Right cardiac atrium (tissue), 5 donors: ENCODE measurements at regions not wholly inside any gene's neighbourhood (a gene's known extent, or its start where the extent isn't known, plus 50 kb on each side); places are given as distances from the start of the nearest gene placed in this dataset.

Source experiments
- ATAC-seq, 2 donors: fragments of 200-7000 bp; cut with Tn5 transposase; one replicate each; pipeline versions ENCODE4 v1.8.0 to v1.9.1; 2020; ENCODE audit warnings: moderate library complexity in 2 of 2, mild to moderate bottlenecking in 1 of 2
- DNase-seq, 3 donors: peaks; one replicate each; pipeline ENCODE4 v3.0.0-alpha.2; 2020
- H3K27ac ChIP-seq: one replicate; pipeline ENCODE4 v1.5.1; 2013; ENCODE audit warnings: mild to moderate bottlenecking, low read length, control low read depth, moderate library complexity
- H3K27me3 ChIP-seq: one replicate; pipeline ENCODE4 v1.6.1; 2013; ENCODE audit not compliant: control insufficient read depth, insufficient read depth
- H3K4me1 ChIP-seq: one replicate; pipeline ENCODE4 v1.6.1; 2013; ENCODE audit warnings: low read length; ENCODE audit not compliant: control insufficient read depth, insufficient read depth
- H3K4me3 ChIP-seq: one replicate; pipeline ENCODE4 v1.5.1; 2013; ENCODE audit warnings: low read length, control low read depth
- H3K9me3 ChIP-seq: one replicate; pipeline ENCODE4 v1.6.1; 2013; ENCODE audit warnings: low read length; ENCODE audit not compliant: control insufficient read depth
- WGBS: extraction: QIAGEN DNeasy Blood & Tissue Kit; methylation state at CpG from one replicate; pipeline ENCODE4 v1.1.7; 2013; 5-methylcytosine and 5-hydroxymethylcytosine counted together
- intact Hi-C, 4 donors: fragments of 100-400 bp; cut with DNase I; formaldehyde crosslinking; loops; one replicate each; pipeline versions ENCODE4 v1.11.0 to v1.14.0; 2022 to 2023
- donor health status: healthy with polysubstance abuse.
- donor health status: DM: no; HTN: yes; CAD: no.
- donor health status: DM: no; HTN: no; CAD: no.
- donor health status: DM: no; HTN: yes; CAD: no; lungs with severe emphysema.
- donor health status: DM: yes; HTN: yes; CAD: no.

DNA sequence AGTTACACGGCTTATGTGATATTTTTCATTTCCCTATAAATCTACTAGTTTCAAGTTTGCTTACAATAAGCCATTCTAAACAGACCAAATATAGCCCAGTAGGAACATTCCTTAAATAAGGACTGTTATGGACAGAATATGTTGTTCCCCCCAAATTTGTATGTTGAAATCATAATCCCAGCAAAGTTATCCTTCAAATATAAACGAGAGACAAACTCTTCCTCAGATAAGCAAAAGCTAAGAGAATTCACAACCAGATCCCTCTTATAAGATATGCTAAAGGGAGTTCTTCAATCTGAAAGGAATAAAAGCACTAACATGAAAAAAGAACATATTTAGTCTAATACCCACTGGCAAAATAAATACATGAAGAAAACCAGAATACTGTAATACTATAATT lies 795.5 kb upstream of the GJE1 start:
- no peak for ATAC-seq
- 75% methylated on average over 2 of the region's 2 CpGs for WGBS
- no peak overlapping the region for H3K27ac ChIP-seq

DNA sequence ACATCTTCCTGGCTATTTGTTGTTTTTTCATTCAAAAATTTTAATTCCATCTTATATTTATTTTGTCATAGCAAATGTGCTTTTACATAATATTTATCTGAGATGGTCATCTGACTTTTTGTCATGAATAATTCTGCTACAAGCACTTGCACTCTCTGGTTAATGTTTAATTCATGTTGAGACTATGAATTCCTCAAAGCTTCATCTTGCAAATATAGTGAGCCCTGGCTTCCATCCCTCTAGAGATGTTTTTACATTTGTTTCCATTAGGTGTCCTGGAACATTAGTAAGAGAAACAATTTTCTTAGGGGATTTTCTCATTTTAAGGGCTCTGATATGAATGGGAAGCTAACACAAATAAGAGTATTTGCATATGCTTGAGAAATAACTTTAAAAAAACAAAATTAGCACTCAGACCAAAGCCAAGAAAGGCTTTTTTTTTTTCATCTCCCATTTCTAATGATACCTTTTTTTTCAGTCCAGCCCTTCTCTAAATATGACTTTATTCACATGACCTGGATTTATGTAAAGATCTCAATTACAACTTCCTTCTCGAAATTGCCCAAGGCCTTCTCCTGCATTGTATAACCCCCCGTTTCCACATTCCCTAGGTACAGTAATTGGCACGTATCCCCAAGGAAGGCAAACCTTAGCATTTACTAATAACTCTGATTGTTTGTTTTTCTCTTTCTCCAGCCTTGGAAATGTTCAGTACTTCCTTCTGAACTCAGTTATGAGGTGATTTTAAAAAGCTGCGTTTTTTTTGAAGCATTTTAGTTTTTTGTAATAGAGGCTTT lies 797.0 kb upstream of the GJE1 start:
- Histone ChIP-seq H3K4me3 (no peak overlapping the region), H3K27me3 (no peaks in the 10 kb centered on the region), H3K4me1 (no peaks in the 10 kb centered on the region), H3K27ac (no peak overlapping the region), H3K9me3 (no peaks in the 10 kb centered on the region)
- ATAC-seq (no peak), DNase-seq (no peak)
- 81% methylated on average over 4 of the region's 4 CpGs for WGBS
- intact Hi-C loops: no loop called here

More for the DNA sequence above, 795.5 kb upstream of the GJE1 start:
- intact Hi-C loops: no loop called here
- Histone ChIP-seq H3K4me3 (no peak overlapping the region), H3K4me1 (no peaks in the 10 kb centered on the region), H3K27me3 (no peaks in the 10 kb centered on the region), H3K9me3 (no peaks in the 10 kb centered on the region)
- no peak for DNase-seq

DNA sequence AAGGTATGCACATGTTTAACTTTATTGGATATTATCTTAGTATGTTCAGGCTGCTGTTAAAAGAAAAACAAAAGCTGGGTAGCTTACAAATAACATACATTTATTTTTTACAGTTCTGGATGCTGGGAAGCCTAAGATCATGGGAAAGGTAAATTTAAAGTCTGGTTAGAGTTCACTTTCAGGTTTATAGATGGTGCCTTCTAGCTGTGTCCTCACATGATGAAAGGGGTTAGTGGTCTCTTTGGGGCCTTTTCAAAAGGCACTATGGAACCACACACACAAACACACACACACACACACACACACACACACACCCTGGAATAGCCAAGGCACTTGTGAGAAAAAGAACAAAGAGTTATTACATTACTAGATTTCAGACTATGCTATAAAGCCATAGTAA lies 805.8 kb upstream of the GJE1 start:
- intact Hi-C loops: no loop called here
- DNase-seq (no peak), ATAC-seq (no peak)
- Histone ChIP-seq H3K27me3 (no peaks in the 10 kb centered on the region), H3K4me3 (no peak overlapping the region), H3K4me1 (peaks cover 2% of the 10 kb centered on the region), H3K9me3 (no peaks in the 10 kb centered on the region), H3K27ac (no peak overlapping the region)

DNA sequence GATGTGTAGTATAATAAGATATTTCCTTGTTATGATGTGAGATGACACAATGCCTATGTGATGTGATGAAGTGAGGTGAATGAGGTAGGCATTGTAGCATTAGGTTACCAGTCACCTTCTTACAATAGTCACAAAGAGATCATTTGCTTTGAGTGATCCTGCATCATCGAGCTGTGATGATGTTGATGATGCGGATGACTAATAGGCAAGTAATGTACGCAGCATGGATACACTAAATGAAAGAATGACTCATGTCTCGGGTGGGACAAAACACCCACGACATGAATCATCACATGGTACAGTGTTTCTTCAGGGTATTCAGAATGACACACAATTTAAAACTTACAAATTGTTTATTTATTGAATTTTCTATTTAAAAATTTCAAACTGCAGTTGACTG lies 806.3 kb upstream of the GJE1 start:
- Histone ChIP-seq H3K27ac (no peak overlapping the region), H3K4me1 (peaks cover 3% of the 10 kb centered on the region), H3K9me3 (no peaks in the 10 kb centered on the region), H3K4me3 (peak overlapping the region; percentile 4), H3K27me3 (no peaks in the 10 kb centered on the region)
- ATAC-seq (peak; percentile 57 to 74), DNase-seq (peak in 1 of 3 donors; percentile 10)
- intact Hi-C loops: no loop called here
- 57% methylated on average over 5 of the region's 5 CpGs for WGBS

DNA sequence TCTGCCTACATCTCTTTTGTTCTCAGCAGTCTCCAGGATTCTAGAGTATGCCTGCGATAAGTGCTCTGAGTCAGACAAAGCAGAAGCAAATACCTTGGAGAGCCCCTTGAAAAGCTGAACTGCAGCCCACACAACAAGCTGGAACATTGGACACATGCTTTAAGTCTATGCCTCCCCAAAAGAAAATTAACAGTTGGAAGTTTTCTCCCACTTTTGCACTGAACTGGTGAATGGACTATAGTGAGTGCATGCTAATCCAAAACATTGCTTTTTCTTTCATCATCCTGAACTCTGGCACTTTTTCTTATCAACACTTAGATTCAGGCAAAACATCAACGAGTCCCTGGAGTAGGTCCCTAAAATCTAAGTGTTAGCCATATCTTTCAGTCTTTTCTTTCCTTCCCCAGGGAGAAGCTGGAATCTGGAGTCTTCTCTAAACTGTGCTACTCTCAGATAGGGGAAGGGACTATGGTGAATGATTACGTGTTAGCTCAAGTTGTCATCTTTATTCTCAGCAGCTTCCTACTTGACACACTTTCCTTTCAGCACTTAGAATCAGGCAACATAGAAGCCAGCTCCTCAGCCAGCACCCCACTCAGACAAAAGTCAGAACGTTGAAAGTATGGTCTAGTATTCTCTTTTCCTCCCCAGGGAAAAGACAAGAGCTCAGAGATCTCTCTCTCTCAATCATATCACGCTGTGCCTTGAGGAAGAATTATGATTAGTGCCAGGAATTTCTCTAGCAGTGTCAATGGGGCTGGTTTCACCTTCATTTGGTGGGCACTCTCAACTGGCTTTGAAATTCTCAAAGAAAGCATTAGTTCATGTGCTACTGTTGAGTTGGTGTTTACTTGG lies 811.0 kb upstream of the GJE1 start:
- DNase-seq: peak in 1 of 3 donors; percentile 32
- Histone ChIP-seq H3K4me1 (peaks cover 3% of the 10 kb centered on the region), H3K27me3 (no peaks in the 10 kb centered on the region), H3K9me3 (no peaks in the 10 kb centered on the region), H3K27ac (peak overlapping the region; percentile 72), H3K4me3 (no peak overlapping the region)
- peak; percentile 71 to 95 for ATAC-seq
- intact Hi-C loops: no loop called here
- 27% methylated on average over 5 of the region's 5 CpGs for WGBS

DNA sequence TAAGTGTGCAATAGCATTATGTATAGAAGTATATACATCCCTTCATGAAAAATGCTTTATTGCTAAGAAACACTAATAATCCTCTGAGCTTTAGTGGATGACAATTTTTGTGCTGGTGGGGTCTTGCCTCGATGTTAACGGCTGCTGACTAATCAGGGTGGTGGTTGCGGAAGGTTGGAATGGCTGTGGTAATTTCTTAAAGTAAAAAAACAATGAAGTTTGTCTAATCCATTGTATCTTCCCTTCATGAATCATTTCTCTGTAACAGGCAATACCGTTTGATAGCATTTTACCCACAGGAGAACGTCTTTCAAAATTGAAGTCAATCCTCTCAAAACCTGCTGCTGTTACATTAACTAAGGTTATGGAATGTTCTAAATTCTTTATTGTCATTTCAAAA lies 816.5 kb upstream of the GJE1 start:
- WGBS: 97% methylated on average over 5 of the region's 5 CpGs
- ATAC-seq: no peak
- no peaks in the 10 kb centered on the region for H3K9me3 ChIP-seq
- H3K27me3 ChIP-seq: no peaks in the 10 kb centered on the region
- H3K27ac ChIP-seq: no peak overlapping the region
- DNase-seq: no peak
- intact Hi-C loops: no loop called here
- H3K4me1 ChIP-seq: no peaks in the 10 kb centered on the region
- H3K4me3 ChIP-seq: no peak overlapping the region

DNA sequence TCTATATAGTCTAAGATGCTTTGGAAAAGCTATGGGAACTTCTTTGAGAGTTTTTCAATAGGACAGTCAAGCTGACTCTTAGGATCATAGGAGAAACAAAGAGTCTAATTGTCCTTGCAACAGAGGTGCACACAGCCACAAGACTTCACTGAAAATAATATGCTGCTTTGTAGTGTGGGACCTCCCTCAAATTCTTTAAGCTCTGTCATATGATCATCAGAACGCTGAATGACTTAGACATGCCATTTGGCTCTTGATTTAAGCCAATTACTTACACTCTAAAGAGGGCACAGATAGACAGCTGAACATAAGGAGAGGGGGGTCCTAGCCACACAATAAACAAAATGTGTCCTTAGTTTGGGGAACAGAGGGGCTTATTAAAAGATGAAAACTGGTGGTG lies 818.7 kb upstream of the GJE1 start:
- DNase-seq: no peak
- no peaks in the 10 kb centered on the region for H3K27me3 ChIP-seq
- H3K4me1 ChIP-seq: no peaks in the 10 kb centered on the region
- no peak for ATAC-seq
- H3K27ac ChIP-seq: no peak overlapping the region
- no peak overlapping the region for H3K4me3 ChIP-seq
- no peaks in the 10 kb centered on the region for H3K9me3 ChIP-seq
- WGBS: 82% methylated on average over 1 of the region's 1 CpG
- intact Hi-C loops: no loop called here

DNA sequence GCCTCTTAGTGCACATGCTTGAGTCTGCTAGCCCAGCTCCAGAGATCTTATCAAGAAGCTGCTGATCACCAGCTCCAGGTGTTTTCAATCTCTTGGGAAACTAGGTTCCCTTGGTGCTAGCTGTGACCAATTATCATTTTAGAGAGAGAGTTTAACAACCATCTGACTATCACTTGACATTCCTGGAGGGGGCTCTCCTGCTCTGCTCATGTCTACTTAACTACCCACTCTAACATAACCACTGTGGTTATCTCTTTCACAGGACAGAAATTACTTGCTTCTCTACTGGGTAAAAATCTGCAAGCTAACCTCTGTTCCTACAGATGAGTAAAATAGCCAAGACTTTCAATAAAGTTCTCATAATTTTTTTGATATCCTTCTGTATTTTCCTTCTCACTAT lies 823.4 kb upstream of the GJE1 start:
- intact Hi-C loops: no loop called here
- no peaks in the 10 kb centered on the region for H3K4me1 ChIP-seq
- H3K4me3 ChIP-seq: no peak overlapping the region
- peak in 1 of 2 donors; percentile 54 for ATAC-seq
- H3K9me3 ChIP-seq: no peaks in the 10 kb centered on the region
- no peak overlapping the region for H3K27ac ChIP-seq
- no peak for DNase-seq
- H3K27me3 ChIP-seq: no peaks in the 10 kb centered on the region

DNA sequence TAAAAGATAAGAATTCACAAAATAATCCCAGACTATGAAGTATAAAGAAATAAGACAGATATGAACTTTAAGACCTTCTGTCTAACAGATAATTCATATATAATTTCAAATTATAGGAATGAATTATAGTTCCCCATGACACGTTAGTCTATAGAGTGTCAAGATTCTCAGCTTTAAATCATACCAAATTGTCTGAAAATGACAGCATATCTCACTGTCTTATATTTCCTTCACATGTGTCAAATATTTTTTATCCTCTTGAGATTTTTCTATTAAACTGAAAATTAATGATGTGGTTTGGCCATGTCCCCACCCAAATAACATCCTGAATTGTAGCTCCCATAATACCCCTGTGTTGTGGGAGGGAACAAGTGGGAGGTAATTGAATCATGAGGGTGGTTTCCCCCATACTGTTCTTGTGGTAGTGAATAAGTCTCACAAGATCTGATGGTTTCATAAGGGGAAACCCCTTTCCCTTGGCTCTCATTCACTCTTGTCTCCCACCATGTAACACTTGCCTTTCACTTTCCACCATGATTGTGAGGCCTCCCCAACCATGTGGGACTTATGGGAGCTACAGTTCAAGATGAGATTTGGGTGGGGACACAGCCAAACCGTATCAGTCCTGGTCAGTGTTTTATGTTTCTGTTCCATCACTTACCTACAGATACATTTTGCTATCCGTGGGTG lies 825.3 kb upstream of the GJE1 start:
- Histone ChIP-seq H3K9me3 (no peaks in the 10 kb centered on the region), H3K4me1 (no peaks in the 10 kb centered on the region), H3K27ac (no peak overlapping the region), H3K4me3 (no peak overlapping the region), H3K27me3 (no peaks in the 10 kb centered on the region)
- 92% methylated on average over 3 of the region's 3 CpGs for WGBS
- DNase-seq: no peak
- intact Hi-C loops: no loop called here
- ATAC-seq: no peak

DNA sequence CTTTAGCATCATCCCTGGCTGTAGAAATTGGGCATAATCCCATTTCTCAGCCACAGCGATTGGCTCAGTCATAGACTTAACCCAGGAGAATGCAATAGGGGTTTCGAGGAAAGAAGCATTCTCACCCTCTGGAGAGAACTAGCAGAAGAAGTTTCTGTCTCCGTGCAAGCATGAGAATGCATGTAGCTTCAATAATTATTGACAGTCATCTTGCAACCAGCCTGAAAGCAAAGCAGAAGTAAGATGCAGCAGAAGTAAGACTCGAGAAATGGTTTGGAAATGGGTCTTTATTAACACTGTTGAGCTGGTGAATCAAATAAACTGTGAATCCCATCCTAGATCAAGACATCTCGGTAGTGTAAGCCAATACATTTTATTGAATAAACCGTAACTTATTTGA lies 828.8 kb upstream of the GJE1 start:
- 95% methylated on average over 6 of the region's 6 CpGs for whole genome bisulfite sequencing

DNA sequence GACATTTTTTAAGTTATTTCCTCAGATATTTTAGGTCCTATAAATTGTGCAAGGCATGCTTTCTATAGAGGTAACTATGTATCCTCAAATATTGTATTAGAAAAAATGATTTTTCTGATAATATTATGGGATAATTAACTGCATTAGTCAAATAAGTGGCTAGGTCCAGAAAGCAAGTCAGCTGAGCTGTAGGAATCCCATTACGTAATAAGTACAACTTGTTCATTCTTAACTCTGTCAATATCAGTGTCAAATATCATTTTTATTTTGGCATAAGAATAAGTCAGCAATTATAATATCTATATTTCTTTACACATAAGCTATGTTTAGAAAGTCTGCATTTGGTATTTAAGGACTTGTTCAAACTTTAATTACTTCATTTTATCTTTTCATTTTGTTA lies 830.9 kb upstream of the GJE1 start:
- H3K27ac ChIP-seq: no peak overlapping the region
- DNase-seq (no peak), ATAC-seq (no peak)
- no peaks in the 10 kb centered on the region for H3K9me3 ChIP-seq
- H3K4me3 ChIP-seq: no peak overlapping the region
- H3K4me1 ChIP-seq: no peaks in the 10 kb centered on the region
- H3K27me3 ChIP-seq: no peaks in the 10 kb centered on the region
- intact Hi-C loops: no loop called here
- WGBS: 60% methylated on average over 1 of the region's 1 CpG

More for the DNA sequence above, 828.8 kb upstream of the GJE1 start:
- no peak for ATAC-seq
- H3K27ac ChIP-seq: no peak overlapping the region
- intact Hi-C loops: no loop called here
- DNase-seq: no peak
- H3K27me3 ChIP-seq: no peaks in the 10 kb centered on the region
- no peaks in the 10 kb centered on the region for H3K4me1 ChIP-seq
- H3K4me3 ChIP-seq: no peak overlapping the region
- H3K9me3 ChIP-seq: no peaks in the 10 kb centered on the region
